Urinary bladder (tissue), 3 donors: ENCODE measurements at regions not wholly inside any gene's neighbourhood (a gene's known extent, or its start where the extent isn't known, plus 50 kb on each side); places are given as distances from the start of the nearest gene placed in this dataset.

Experiments
- DNase-seq: peaks from one replicate; pipeline ENCODE4 v3.0.0-alpha.2; 2015; ENCODE audit errors: extremely low spot score
- H3K27ac ChIP-seq: one replicate; pipeline ENCODE4 v1.5.1; 2013; ENCODE audit warnings: low read depth, mild to moderate bottlenecking, moderate library complexity
- H3K36me3 ChIP-seq: one replicate; pipeline ENCODE4 v1.6.1; 2013; ENCODE audit warnings: mild to moderate bottlenecking, moderate library complexity; ENCODE audit not compliant: insufficient read depth
- H3K4me1 ChIP-seq: one replicate; pipeline ENCODE4 v1.6.1; 2013; ENCODE audit warnings: mild to moderate bottlenecking, moderate library complexity; ENCODE audit not compliant: insufficient read depth
- H3K4me3 ChIP-seq: one replicate; pipeline ENCODE4 v1.5.1; 2013; ENCODE audit warnings: low read depth, low read length
- WGBS: extraction: QIAGEN DNeasy Blood & Tissue Kit; methylation state at CpG from one replicate; pipeline ENCODE4 v1.1.7; 2013; 5-methylcytosine and 5-hydroxymethylcytosine counted together
- donor health status: healthy with polysubstance abuse.
- donor health status: healthy.

GRCh38 chr16:27721531-27722181, 171.7 kb downstream of the KATNIP start:
- Histone ChIP-seq H3K4me3 (no peak overlapping the region), H3K36me3 (no peaks in the 10 kb centered on the region), H3K4me1 (no peaks in the 10 kb centered on the region), H3K27ac (no peak overlapping the region)
- DNase-seq, result no peak
- whole genome bisulfite sequencing, result 47% methylated on average over 10 of the region's 10 CpGs

DNA sequence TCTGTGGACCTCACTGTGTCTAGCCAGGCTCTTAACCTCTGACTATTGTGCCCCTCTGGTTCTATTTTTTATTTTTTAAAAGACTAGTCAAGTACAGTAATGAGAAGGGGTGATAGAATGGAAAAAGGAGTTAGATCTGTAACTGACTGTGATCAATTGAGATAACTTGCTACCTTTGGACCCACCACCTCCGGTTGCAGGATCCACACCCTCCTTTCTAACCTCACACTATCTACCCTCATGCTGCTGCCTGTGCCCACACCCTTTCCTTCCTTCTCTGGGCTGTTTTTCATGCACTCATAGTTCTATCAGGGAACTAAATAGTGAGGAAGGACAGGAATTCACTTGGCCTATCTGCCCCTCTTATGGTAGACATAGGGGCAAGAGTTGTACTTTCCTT, 172.3 kb downstream of the KATNIP start:
- no peaks in the 10 kb centered on the region for H3K36me3 ChIP-seq
- 82% methylated on average over 1 of the region's 1 CpG for WGBS
- H3K4me1 ChIP-seq, result no peaks in the 10 kb centered on the region
- H3K4me3 ChIP-seq, result no peak overlapping the region
- no peak overlapping the region for H3K27ac ChIP-seq
- no peak for DNase-seq

GRCh38 chr16:27722892-27723450, 173.0 kb downstream of the KATNIP start:
- no peak overlapping the region for H3K27ac ChIP-seq
- H3K4me1 ChIP-seq, result no peaks in the 10 kb centered on the region
- no peaks in the 10 kb centered on the region for H3K36me3 ChIP-seq
- no peak for DNase-seq
- no peak overlapping the region for H3K4me3 ChIP-seq
- 89% methylated on average over 7 of the region's 7 CpGs for WGBS

DNA sequence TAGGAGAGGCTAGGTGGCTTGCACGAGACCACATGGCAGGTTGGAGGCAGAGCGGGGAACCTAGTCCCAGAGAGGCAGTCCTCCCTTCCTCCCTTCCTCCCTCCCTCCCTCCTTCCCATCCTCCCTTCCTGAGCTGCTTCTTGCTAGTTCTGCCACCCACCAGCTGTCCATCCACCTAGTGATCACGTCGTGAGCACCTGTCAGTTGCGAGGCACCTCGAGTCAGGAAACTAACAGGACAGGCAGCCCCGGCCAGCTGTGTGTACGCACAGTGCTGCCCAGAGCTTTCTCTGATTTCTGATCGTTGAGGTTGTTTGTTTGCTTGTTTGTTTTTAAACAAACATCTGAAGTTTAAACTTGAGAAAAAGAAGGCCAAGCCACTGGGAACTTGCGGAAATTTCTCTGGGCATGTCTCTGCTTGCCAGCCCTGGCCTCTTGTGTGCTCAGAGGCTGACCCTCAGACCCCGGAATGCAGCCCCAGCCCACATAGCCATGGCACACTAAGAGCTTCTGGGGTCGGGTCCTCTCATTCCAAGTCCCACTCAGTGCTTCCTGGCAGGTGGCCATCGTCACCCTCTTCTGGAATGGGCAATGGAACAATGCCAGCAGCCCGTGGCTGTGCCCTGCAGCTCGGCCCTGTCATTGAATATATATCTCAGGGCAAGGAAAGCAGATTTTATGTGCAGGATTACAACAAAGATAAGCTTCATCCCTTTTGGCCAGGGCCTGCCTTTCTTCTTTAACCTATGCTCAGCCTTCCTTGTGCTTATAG, 174.0 kb downstream of the KATNIP start:
- H3K4me1 ChIP-seq, result no peaks in the 10 kb centered on the region
- 53% methylated on average over 15 of the region's 15 CpGs for WGBS
- H3K36me3 ChIP-seq, result no peaks in the 10 kb centered on the region
- H3K27ac ChIP-seq, result peak overlapping the region; percentile 25
- H3K4me3 ChIP-seq, result no peak overlapping the region
- DNase-seq, result no peak

- H3K4me1 ChIP-seq, result no peaks in the 10 kb centered on the region
- no peak overlapping the region for H3K27ac ChIP-seq
- H3K36me3 ChIP-seq, result no peaks in the 10 kb centered on the region
- no peak overlapping the region for H3K4me3 ChIP-seq
- DNase-seq, result no peak
- 32% methylated on average over 8 of the region's 8 CpGs for WGBS
Observed at GRCh38 chr16:27724482-27725235, 174.7 kb downstream of the KATNIP start.

DNA sequence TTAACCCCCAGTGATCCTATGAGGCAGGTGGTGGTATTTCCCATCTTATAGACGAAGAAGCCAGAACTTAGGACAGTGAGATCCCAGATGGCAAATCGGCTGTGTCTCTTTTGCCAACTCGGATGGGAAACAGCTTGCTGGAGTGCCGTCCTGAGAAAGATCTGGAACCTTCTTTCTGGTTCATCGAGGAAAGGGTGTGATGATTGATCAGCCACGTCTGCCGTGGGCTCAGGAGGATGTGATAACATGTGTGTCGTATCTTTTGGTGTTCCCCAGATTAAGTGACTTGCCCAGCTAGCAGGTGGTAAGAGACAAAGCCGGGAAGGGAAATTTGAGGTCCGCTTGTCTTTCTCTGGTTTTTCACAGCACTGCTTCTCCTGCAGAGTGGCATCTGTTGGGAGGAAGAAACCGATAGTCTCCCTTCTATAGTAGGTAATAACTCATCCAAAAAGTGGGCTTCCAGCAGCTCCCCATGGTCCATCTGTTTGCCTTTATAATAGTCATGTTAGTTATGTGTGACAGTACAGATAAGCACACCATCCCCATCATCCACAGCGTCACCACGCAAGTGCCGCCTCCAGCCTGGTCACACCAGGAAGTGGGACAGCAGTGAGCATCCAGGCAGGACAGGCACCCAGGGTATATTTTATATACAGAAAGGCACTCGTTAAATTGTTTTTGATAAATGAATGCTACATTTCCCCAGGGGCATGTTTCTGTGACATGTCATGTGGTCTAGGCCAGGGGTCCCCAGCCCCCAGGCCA, 175.5 kb downstream of the KATNIP start:
- H3K27ac ChIP-seq, result no peak overlapping the region
- H3K36me3 ChIP-seq, result no peaks in the 10 kb centered on the region
- 80% methylated on average over 15 of the region's 15 CpGs for WGBS
- DNase-seq, result no peak
- no peaks in the 10 kb centered on the region for H3K4me1 ChIP-seq
- H3K4me3 ChIP-seq, result no peak overlapping the region

DNA sequence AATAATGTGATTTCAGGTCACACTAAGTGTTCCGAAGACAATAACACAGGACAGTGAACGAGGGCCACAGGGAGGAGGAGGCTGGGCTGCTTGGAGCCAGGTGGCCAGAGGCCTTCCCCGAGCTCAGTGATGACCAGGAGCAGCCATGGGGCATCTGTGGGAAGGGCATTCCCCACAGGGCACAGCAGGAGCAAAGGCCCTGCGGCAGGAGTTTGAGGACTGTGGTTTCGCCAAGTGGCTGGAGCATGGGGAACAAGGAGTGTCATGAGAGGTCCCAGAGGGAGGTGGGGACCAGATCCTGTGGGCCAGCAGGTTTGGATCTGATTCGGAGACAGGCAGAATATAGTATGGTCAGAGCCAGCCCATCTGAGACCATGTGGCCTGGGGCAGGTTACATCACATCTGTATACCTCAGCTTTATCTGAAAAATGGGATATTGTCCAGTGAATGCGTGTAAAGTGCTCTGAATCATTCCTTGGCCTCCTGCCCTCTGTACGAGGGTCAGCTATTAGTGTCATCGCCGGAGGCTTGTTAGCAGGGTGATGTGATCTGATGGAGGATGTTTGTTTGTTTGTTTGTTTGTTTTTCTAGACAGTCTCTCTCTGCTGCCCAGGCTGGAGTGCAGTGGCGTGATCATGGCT, 176.8 kb downstream of the KATNIP start:
- H3K4me1 ChIP-seq, result no peaks in the 10 kb centered on the region
- 83% methylated on average over 11 of the region's 11 CpGs for WGBS
- H3K27ac ChIP-seq, result no peak overlapping the region
- H3K4me3 ChIP-seq, result no peak overlapping the region
- no peaks in the 10 kb centered on the region for H3K36me3 ChIP-seq
- DNase-seq, result no peak

GRCh38 chr16:27727941-27728340, 178.0 kb downstream of the KATNIP start:
- Histone ChIP-seq H3K27ac (no peak overlapping the region), H3K4me3 (no peak overlapping the region), H3K4me1 (no peaks in the 10 kb centered on the region), H3K36me3 (no peaks in the 10 kb centered on the region)
- no peak for DNase-seq
- WGBS, result 97% methylated on average over 6 of the region's 6 CpGs

DNA sequence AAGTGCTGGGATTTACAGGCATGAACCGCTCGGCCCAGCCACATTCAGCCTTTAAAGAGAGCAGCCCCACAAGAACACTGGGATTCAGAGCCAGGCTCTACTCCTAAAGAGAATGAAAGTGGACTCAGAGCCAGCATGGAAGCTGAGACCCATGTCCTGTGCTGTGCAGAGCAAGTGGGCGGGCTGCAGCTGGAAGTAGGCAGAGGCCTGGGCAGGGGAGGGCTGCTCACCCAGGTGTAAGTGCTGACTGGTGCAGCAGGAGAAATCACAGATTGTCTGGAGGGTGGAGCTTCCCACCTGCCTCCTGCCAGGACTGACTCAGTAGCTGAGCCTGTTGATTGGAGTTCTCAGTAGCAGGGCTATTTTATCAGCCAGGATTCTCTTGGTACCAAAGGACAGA, 178.7 kb downstream of the KATNIP start:
- no peaks in the 10 kb centered on the region for H3K36me3 ChIP-seq
- no peaks in the 10 kb centered on the region for H3K4me1 ChIP-seq
- DNase-seq, result no peak

DNA sequence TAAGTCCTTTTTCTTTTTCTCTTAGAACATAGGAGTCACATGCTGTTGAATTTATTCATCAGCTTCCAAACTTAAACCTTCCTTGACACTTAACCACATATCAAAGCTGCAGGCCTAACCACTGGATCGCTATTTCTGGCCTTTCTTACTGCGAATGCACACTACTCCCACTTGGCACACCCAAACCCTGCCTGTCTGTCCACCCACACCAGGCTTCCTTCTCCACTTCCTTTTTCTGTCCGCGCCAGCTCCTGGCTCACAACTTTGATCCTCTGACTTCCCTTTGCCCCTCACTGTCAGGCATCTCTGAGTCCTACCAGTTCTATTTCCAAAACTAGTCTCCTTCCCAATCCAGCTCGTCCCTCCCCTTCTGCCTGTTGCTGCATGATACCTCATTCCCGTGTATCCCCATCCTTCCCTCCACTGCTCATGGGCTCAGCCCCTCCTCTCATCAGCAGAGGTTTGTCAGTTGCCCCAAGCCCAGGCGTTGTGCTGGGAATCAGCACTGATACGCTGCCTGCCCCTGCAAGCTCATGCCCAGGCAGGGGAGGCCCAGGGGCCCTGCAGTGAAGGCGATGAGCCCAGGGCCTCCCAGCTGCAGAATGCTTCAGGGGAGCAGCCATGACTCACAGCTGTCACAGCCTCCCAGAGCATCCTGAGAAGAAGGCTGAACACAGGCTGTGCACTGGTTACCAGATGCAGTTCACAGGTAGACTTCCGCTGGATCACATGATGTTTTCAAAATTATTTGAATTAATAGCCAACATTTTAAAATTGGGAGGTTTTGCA, 179.8 kb downstream of the KATNIP start:
- no peaks in the 10 kb centered on the region for H3K4me1 ChIP-seq
- no peak overlapping the region for H3K4me3 ChIP-seq
- no peak overlapping the region for H3K27ac ChIP-seq
- H3K36me3 ChIP-seq, result no peaks in the 10 kb centered on the region
- WGBS, result 75% methylated on average over 10 of the region's 10 CpGs
- no peak for DNase-seq

More for the DNA sequence above, 178.7 kb downstream of the KATNIP start:
- WGBS, result 99% methylated on average over 3 of the region's 3 CpGs
- Histone ChIP-seq H3K4me3 (no peak overlapping the region), H3K27ac (no peak overlapping the region)

- 79% methylated on average over 6 of the region's 6 CpGs for WGBS
- Histone ChIP-seq H3K4me1 (no peaks in the 10 kb centered on the region), H3K4me3 (no peak overlapping the region), H3K36me3 (no peaks in the 10 kb centered on the region), H3K27ac (no peak overlapping the region)
- no peak for DNase-seq
Observed at GRCh38 chr16:27730661-27731210, 180.8 kb downstream of the KATNIP start.

GRCh38 chr16:27735031-27735430, 185.1 kb downstream of the KATNIP start:
- DNase-seq, result no peak
- H3K4me1 ChIP-seq, result no peaks in the 10 kb centered on the region
- H3K27ac ChIP-seq, result no peak overlapping the region
- H3K36me3 ChIP-seq, result peaks cover 2% of the 10 kb centered on the region
- 99% methylated on average over 5 of the region's 5 CpGs for WGBS
- H3K4me3 ChIP-seq, result no peak overlapping the region
